ENCODE measurements at regions not wholly inside any gene's neighbourhood (a gene's known extent, or its start where the extent isn't known, plus 50 kb on each side); places are given as distances from the start of the nearest gene placed in this dataset.

GRCh38 chr21:15483138-15483780 lies 246.5 kb upstream of the USP25 start (continued):
- TF ChIP-seq ZSCAN5A (CRISPR knock-in tag; IDR thresholded peaks at IDR 0.05; ENCODE audit: borderline replicate concordance), result peak; percentile 88; the same call in 1 of the 2 replicates
- no peak for TF ChIP-seq HNF4G (IDR thresholded peaks at IDR 0.05; ENCODE audit: borderline replicate concordance, low read depth, low read length)
- no peak for TF ChIP-seq HNF4G (CRISPR knock-in tag; IDR thresholded peaks at IDR 0.05; ENCODE audit: borderline replicate concordance, low read depth)
- TF ChIP-seq SETDB1 (CRISPR knock-in tag; IDR thresholded peaks at IDR 0.05; ENCODE audit: borderline replicate concordance), result no peak
- TF ChIP-seq FIP1L1 (IDR thresholded peaks at IDR 0.05; ENCODE audit: borderline replicate concordance, insufficient read depth, low read depth, low read length), result no peak
- TF ChIP-seq ZNF136 (CRISPR knock-in tag; IDR thresholded peaks at IDR 0.05; ENCODE audit: low read depth), result no peak
- TF ChIP-seq ZNF20 (CRISPR knock-in tag; IDR thresholded peaks at IDR 0.05), result no peak
- 0 out of 2 replicates have a peak, but pooled peaks have one; percentile 35 for TF ChIP-seq ZNF230 (CRISPR knock-in tag; IDR thresholded peaks at IDR 0.05)
- no peak for TF ChIP-seq IRF9 (CRISPR knock-in tag; IDR thresholded peaks at IDR 0.05; ENCODE audit: borderline replicate concordance)
- TF ChIP-seq ATF1 (CRISPR knock-in tag; IDR thresholded peaks at IDR 0.05), result no peak
- peak; percentile 67; the same call in 1 of the 2 replicates for TF ChIP-seq KDM3A (CRISPR knock-in tag; IDR thresholded peaks at IDR 0.05; ENCODE audit: low read depth)
- no peak for TF ChIP-seq FOXK2 (IDR thresholded peaks at IDR 0.05)
- 0 out of 2 replicates have a peak, but pooled peaks have one; percentile 37 for TF ChIP-seq ZNF609 (CRISPR knock-in tag; IDR thresholded peaks at IDR 0.05; ENCODE audit: borderline replicate concordance)
- TF ChIP-seq ZUFSP (CRISPR knock-in tag; IDR thresholded peaks at IDR 0.05; ENCODE audit: borderline replicate concordance), result no peak
- no peak for TF ChIP-seq TRIM24 (CRISPR knock-in tag; IDR thresholded peaks at IDR 0.05)
- no peak for TF ChIP-seq ZNF614 (CRISPR knock-in tag; IDR thresholded peaks at IDR 0.05; ENCODE audit: borderline replicate concordance)
- TF ChIP-seq LBX2 (CRISPR knock-in tag; IDR thresholded peaks at IDR 0.05; ENCODE audit: borderline replicate concordance), result no peak
